Tibial artery (tissue), 4 donors: ENCODE measurements at regions not wholly inside any gene's neighbourhood (a gene's known extent, or its start where the extent isn't known, plus 50 kb on each side); places are given as distances from the start of the nearest gene placed in this dataset.

ENCODE experiments used
- DNase-seq, 2 donors: peaks; one replicate each; pipeline ENCODE4 v3.0.0-alpha.2; 2019
- H3K27ac ChIP-seq, 2 donors: fragments of 200-600 bp; sonication (generic) in 1 of 2; 1 replicate in 1 of 2; 2 replicates in 1 of 2; pipeline ENCODE4 v1.5.1; 2018 to 2019; ENCODE audit warnings: mild to moderate bottlenecking in 1 of 2
- H3K27me3 ChIP-seq, 2 donors: fragments of 200-600 bp; sonication (generic) in 1 of 2; one replicate each; pipeline versions ENCODE4 v1.5.1 to v1.6.0; 2016 to 2019
- H3K36me3 ChIP-seq, 3 donors: fragments of 200-600 bp; sonication (generic) in 2 of 3; one replicate each; pipeline ENCODE4 v1.5.1; 2016 to 2019; ENCODE audit warnings: mild to moderate bottlenecking in 2 of 3
- H3K4me1 ChIP-seq, 4 donors: fragments of 200-600 bp; sonication (generic) in 2 of 4; 1 replicate in 3 of 4; 2 replicates in 1 of 4; pipeline ENCODE4 v1.5.1; 2016 to 2019
- H3K4me3 ChIP-seq, 2 donors: fragments of 200-600 bp; sonication (generic) in 1 of 2; 1 replicate in 1 of 2; 2 replicates in 1 of 2; pipeline ENCODE4 v1.5.1; 2018 to 2019; ENCODE audit warnings: mild to moderate bottlenecking in 2 of 2
- H3K9me3 ChIP-seq, 3 donors: fragments of 200-600 bp; sonication (generic) in 1 of 3; one replicate each; pipeline ENCODE4 v1.5.1; 2016 to 2019
- CTCF ChIP-seq, 2 experiments: fragments of 200-600 bp in 1 of 2; fragments of 450-650 bp in 1 of 2; IDR thresholded peaks; one replicate each; pipeline ENCODE4 v1.5.1; 2017 to 2019; ENCODE audit warnings: antibody characterized with exemption in 2 of 2, mild to moderate bottlenecking in 1 of 2, moderate library complexity in 1 of 2
- intact Hi-C: fragments of 100-400 bp; cut with DNase I; formaldehyde crosslinking; loops from one replicate; pipeline ENCODE4 v1.15.0; 2023; ENCODE audit warnings: low total_unique reads

- Histone ChIP-seq H3K4me1 (peaks cover 5 to 30% (median 16%) of the 10 kb centered on the region in 4 donors), H3K27me3 (no peaks in the 10 kb centered on the region), H3K27ac (no peak overlapping the region), H3K4me3 (no peak overlapping the region), H3K36me3 (no peaks in the 10 kb centered on the region), H3K9me3 (no peaks in the 10 kb centered on the region)
- intact Hi-C loops = no loop called here
- TF ChIP-seq CTCF (IDR thresholded peaks at IDR 0.05) = no peak
- peak in 1 of 2 donors; percentile 31 for DNase-seq
Measured at GRCh38 chrX:9337046-9337445, 127.8 kb upstream of the TBL1X start.

GRCh38 chrX:9338986-9339385 lies 125.9 kb upstream of the TBL1X start:
- intact Hi-C loops = no loop called here
- peaks cover 5 to 35% (median 20%) of the 10 kb centered on the region in 4 donors for H3K4me1 ChIP-seq
- DNase-seq = no peak
- no peaks in the 10 kb centered on the region for H3K36me3 ChIP-seq
- no peaks in the 10 kb centered on the region for H3K9me3 ChIP-seq
- no peak overlapping the region for H3K27ac ChIP-seq
- H3K4me3 ChIP-seq = no peak overlapping the region
- no peaks in the 10 kb centered on the region for H3K27me3 ChIP-seq
- no peak for TF ChIP-seq CTCF (IDR thresholded peaks at IDR 0.05)

- H3K36me3 ChIP-seq = no peaks in the 10 kb centered on the region
- peaks cover 5 to 32% (median 19%) of the 10 kb centered on the region in 4 donors for H3K4me1 ChIP-seq
- no peak for TF ChIP-seq CTCF (IDR thresholded peaks at IDR 0.05)
- H3K27me3 ChIP-seq = no peaks in the 10 kb centered on the region
- no peaks in the 10 kb centered on the region for H3K9me3 ChIP-seq
- peak in 1 of 2 donors; percentile 68 for DNase-seq
- H3K27ac ChIP-seq = peak overlapping the region; percentile 72 to 74
- H3K4me3 ChIP-seq = no peak overlapping the region
- intact Hi-C loops = no loop called here
Measured at GRCh38 chrX:9339603-9340491, 125.0 kb upstream of the TBL1X start.

GRCh38 chrX:9340598-9341290 lies 124.1 kb upstream of the TBL1X start:
- H3K27ac ChIP-seq = peak overlapping the region; percentile 72 to 74
- H3K27me3 ChIP-seq = no peaks in the 10 kb centered on the region
- H3K36me3 ChIP-seq = no peaks in the 10 kb centered on the region
- TF ChIP-seq CTCF (IDR thresholded peaks at IDR 0.05) = no peak
- DNase-seq = peak; percentile 46 to 70
- H3K4me3 ChIP-seq = peak overlapping the region in 1 of 2 donors; percentile 43
- H3K4me1 ChIP-seq = peaks cover 5 to 32% (median 19%) of the 10 kb centered on the region in 4 donors
- no peaks in the 10 kb centered on the region for H3K9me3 ChIP-seq
- intact Hi-C loops = no loop called here

GRCh38 chrX:9341291-9342201 lies 123.3 kb upstream of the TBL1X start:
- Histone ChIP-seq H3K4me3 (peak overlapping the region; percentile 43 to 48), H3K27me3 (no peaks in the 10 kb centered on the region), H3K27ac (peak overlapping the region; percentile 72 to 74), H3K9me3 (no peaks in the 10 kb centered on the region), H3K36me3 (no peaks in the 10 kb centered on the region), H3K4me1 (peaks cover 5 to 32% (median 19%) of the 10 kb centered on the region in 4 donors)
- no peak for TF ChIP-seq CTCF (IDR thresholded peaks at IDR 0.05)
- peak in 1 of 2 donors; percentile 78 for DNase-seq
- intact Hi-C loops = loop anchor here (2.0 kb wide), 1 partner anchor 121 kb away; no protein-coding TSS in a partner anchor
